ENCODE measurements at regions not wholly inside any gene's neighbourhood (a gene's known extent, or its start where the extent isn't known, plus 50 kb on each side); places are given as distances from the start of the nearest gene placed in this dataset.

DNA sequence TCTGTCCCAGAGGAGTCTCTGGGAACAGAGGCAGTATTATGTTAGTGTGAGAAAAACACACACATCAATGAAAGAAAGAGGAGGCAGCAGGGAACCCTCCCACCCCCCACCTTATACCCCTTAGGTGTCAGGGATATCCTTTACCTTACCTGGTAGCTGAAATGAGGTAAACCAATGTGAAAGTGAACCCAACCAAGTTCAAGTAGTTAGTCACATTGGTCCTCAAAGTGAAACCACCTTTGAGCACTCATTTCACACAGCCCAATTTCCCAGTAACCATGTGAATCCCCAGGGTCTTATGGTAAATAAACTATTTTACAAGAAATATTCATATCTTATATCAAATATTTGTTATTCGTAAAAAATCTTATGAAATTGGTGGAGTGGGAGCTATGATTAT is 377.8 kb downstream of the LRATD1 start:
- no peaks in the 10 kb centered on the region for H3K9me3 ChIP-seq (ENCODE audit: control insufficient read depth, insufficient read depth, low read depth, low read length)
- no peak overlapping the region for H3K4me3 ChIP-seq (ENCODE audit: low read depth, low read length)
- H3K36me3 ChIP-seq (ENCODE audit: control insufficient read depth, insufficient read depth, low read length): no peaks in the 10 kb centered on the region
- H3K9ac ChIP-seq (ENCODE audit: low read length): no peak overlapping the region
- H3K27me3 ChIP-seq (ENCODE audit: control insufficient read depth, insufficient read depth, low read length): no peaks in the 10 kb centered on the region
- no peaks in the 10 kb centered on the region for H3K4me1 ChIP-seq (ENCODE audit: control insufficient read depth, insufficient read depth, low read length)
- no peak overlapping the region for H3K27ac ChIP-seq (ENCODE audit: low read depth, low read length)

DNA sequence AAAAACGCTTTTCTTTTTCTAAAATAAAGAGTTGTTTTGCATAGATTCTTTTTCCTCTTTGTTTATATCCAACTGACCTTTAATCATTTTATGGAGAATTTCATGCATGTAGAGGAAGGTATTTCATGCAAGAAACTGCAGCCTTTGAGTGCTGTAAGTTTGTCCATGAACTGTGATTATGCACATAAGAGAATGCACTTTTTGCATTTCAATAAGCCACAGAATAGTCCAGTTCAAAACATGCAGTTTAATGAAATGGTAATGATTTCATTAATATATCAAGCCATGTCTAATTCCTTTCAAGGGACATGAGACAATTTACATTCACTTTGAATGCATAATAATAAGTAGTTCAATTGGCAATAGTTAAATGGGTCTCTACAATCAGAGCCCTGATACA is 386.3 kb downstream of the LRATD1 start:
- Histone ChIP-seq H3K27me3 (ENCODE audit: control insufficient read depth, insufficient read depth, low read length) (no peaks in the 10 kb centered on the region), H3K9me3 (ENCODE audit: control insufficient read depth, insufficient read depth, low read depth, low read length) (no peaks in the 10 kb centered on the region), H3K4me1 (ENCODE audit: control insufficient read depth, insufficient read depth, low read length) (no peaks in the 10 kb centered on the region), H3K4me3 (ENCODE audit: low read depth, low read length) (no peak overlapping the region), H3K9ac (ENCODE audit: low read length) (no peak overlapping the region), H3K36me3 (ENCODE audit: control insufficient read depth, insufficient read depth, low read length) (no peaks in the 10 kb centered on the region), H3K27ac (ENCODE audit: low read depth, low read length) (no peak overlapping the region)

DNA sequence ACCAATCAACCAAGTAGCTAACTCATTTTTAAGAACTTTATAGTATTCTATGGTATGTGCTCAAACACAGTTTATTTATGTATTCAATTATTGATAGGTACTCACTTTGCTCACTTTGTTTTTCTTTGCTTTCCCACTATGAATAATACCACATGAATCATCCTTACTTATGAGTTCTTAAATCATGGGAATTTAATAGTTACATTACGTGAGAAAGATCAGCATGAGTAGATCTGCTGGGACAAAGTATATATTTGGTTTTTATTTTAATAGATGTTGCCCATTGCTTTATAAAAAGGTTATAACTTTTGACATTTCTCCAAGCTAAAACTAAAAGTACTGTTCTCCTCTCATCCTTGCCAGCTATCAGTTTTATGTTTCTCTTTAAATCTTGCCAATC is 390.7 kb downstream of the LRATD1 start:
- H3K27ac ChIP-seq (ENCODE audit: low read depth, low read length): no peak overlapping the region
- no peak overlapping the region for H3K4me3 ChIP-seq (ENCODE audit: low read depth, low read length)
- H3K4me1 ChIP-seq (ENCODE audit: control insufficient read depth, insufficient read depth, low read length): no peaks in the 10 kb centered on the region
- no peaks in the 10 kb centered on the region for H3K9me3 ChIP-seq (ENCODE audit: control insufficient read depth, insufficient read depth, low read depth, low read length)
- no peak overlapping the region for H3K9ac ChIP-seq (ENCODE audit: low read length)
- H3K36me3 ChIP-seq (ENCODE audit: control insufficient read depth, insufficient read depth, low read length): no peaks in the 10 kb centered on the region
- H3K27me3 ChIP-seq (ENCODE audit: control insufficient read depth, insufficient read depth, low read length): no peaks in the 10 kb centered on the region

DNA sequence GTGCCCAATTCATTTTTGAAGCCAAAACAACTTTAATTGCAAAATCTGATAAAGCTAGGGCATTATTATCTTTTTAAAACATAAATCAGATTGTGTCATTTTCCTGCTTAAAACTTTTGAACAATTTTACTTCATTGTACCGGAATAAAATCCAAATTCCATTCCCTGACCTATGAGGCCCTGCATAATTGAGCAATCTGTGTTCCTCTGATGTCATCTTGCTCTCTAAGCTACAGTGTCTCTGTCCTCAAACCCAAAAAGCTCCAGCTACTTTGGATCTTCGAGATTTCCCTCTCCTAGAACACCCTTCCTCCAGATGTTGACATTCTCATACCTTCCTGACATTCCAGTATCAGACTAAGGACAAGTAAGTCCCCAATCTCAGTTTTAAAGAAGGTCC is 395.9 kb downstream of the LRATD1 start:
- H3K27me3 ChIP-seq (ENCODE audit: control insufficient read depth, insufficient read depth, low read length): no peaks in the 10 kb centered on the region
- no peak overlapping the region for H3K27ac ChIP-seq (ENCODE audit: low read depth, low read length)
- H3K4me1 ChIP-seq (ENCODE audit: control insufficient read depth, insufficient read depth, low read length): no peaks in the 10 kb centered on the region
- no peaks in the 10 kb centered on the region for H3K36me3 ChIP-seq (ENCODE audit: control insufficient read depth, insufficient read depth, low read length)
- H3K9me3 ChIP-seq (ENCODE audit: control insufficient read depth, insufficient read depth, low read depth, low read length): no peaks in the 10 kb centered on the region
- H3K4me3 ChIP-seq (ENCODE audit: low read depth, low read length): no peak overlapping the region
- H3K9ac ChIP-seq (ENCODE audit: low read length): no peak overlapping the region

DNA sequence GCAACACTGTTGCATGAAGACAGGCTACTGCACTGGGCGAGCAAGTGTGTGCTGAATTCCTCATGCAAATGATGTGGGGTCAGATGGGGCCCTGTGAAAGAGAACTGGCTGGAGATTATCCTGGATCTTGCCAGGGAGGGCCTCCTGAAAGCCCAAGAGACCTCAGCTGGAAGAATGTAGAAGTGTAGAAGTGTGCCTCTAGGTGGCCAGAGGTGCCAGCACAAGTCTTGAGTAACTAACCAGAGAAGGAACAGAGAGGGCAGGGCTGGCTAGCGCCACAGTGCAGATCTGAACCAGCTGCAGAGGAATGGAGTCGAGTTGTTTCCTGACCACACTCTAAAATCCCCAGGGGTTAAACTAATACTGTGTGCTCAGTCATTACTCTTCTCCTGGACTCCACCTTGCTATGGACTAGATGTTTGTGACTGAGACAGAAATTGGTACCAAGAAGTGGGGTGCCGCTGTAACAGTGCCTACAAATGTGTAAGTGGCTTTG is 399.3 kb downstream of the LRATD1 start:
- Histone ChIP-seq H3K4me1 (ENCODE audit: control insufficient read depth, insufficient read depth, low read length) (no peaks in the 10 kb centered on the region), H3K27me3 (ENCODE audit: control insufficient read depth, insufficient read depth, low read length) (no peaks in the 10 kb centered on the region), H3K27ac (ENCODE audit: low read depth, low read length) (no peak overlapping the region), H3K36me3 (ENCODE audit: control insufficient read depth, insufficient read depth, low read length) (no peaks in the 10 kb centered on the region), H3K9me3 (ENCODE audit: control insufficient read depth, insufficient read depth, low read depth, low read length) (no peaks in the 10 kb centered on the region), H3K9ac (ENCODE audit: low read length) (no peak overlapping the region), H3K4me3 (ENCODE audit: low read depth, low read length) (no peak overlapping the region)

DNA sequence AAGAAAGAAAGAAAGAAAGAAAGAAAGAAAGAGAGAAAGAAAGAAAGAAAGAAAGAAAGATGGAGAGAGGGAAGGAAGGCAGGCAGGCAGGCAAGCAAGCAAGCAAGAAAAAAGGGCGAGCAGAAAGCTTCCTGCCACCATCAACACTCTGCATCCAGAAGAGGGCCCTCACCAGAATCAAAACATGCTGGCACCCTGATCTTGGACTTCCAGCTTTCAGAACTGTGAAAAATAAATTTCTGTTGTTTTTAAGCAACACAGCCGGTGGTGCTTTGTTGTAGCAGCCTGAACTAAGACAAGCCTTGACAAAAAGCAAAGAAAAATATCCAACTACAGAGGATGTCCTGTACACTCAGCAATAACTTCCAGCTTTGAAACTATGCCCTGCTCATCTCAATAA is 401.7 kb downstream of the LRATD1 start:
- H3K9ac ChIP-seq (ENCODE audit: low read length): no peak overlapping the region
- no peaks in the 10 kb centered on the region for H3K4me1 ChIP-seq (ENCODE audit: control insufficient read depth, insufficient read depth, low read length)
- H3K27ac ChIP-seq (ENCODE audit: low read depth, low read length): no peak overlapping the region
- no peaks in the 10 kb centered on the region for H3K27me3 ChIP-seq (ENCODE audit: control insufficient read depth, insufficient read depth, low read length)
- no peak overlapping the region for H3K4me3 ChIP-seq (ENCODE audit: low read depth, low read length)
- H3K9me3 ChIP-seq (ENCODE audit: control insufficient read depth, insufficient read depth, low read depth, low read length): no peaks in the 10 kb centered on the region
- no peaks in the 10 kb centered on the region for H3K36me3 ChIP-seq (ENCODE audit: control insufficient read depth, insufficient read depth, low read length)

DNA sequence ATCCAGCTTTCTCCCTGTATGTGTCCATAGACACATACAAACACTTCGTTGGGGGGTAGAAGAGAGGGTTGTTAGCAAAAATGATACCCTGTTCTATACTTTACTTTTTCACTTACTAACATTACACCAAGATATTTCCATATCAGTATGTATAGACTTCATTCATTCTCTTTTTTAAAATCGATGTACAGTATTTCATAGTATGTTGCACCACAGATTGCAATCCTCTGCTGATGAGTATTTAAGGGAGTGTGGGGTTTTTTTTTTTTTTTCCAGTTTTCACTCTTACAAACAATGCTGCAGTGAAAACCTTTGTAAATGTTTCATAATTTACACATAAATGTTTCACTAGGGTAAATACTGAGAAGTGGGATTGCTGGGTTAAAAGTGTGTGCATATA is 402.3 kb downstream of the LRATD1 start:
- H3K9me3 ChIP-seq (ENCODE audit: control insufficient read depth, insufficient read depth, low read depth, low read length): no peaks in the 10 kb centered on the region
- no peaks in the 10 kb centered on the region for H3K4me1 ChIP-seq (ENCODE audit: control insufficient read depth, insufficient read depth, low read length)
- H3K4me3 ChIP-seq (ENCODE audit: low read depth, low read length): no peak overlapping the region
- no peak overlapping the region for H3K27ac ChIP-seq (ENCODE audit: low read depth, low read length)
- H3K9ac ChIP-seq (ENCODE audit: low read length): no peak overlapping the region
- no peaks in the 10 kb centered on the region for H3K27me3 ChIP-seq (ENCODE audit: control insufficient read depth, insufficient read depth, low read length)
- no peaks in the 10 kb centered on the region for H3K36me3 ChIP-seq (ENCODE audit: control insufficient read depth, insufficient read depth, low read length)

DNA sequence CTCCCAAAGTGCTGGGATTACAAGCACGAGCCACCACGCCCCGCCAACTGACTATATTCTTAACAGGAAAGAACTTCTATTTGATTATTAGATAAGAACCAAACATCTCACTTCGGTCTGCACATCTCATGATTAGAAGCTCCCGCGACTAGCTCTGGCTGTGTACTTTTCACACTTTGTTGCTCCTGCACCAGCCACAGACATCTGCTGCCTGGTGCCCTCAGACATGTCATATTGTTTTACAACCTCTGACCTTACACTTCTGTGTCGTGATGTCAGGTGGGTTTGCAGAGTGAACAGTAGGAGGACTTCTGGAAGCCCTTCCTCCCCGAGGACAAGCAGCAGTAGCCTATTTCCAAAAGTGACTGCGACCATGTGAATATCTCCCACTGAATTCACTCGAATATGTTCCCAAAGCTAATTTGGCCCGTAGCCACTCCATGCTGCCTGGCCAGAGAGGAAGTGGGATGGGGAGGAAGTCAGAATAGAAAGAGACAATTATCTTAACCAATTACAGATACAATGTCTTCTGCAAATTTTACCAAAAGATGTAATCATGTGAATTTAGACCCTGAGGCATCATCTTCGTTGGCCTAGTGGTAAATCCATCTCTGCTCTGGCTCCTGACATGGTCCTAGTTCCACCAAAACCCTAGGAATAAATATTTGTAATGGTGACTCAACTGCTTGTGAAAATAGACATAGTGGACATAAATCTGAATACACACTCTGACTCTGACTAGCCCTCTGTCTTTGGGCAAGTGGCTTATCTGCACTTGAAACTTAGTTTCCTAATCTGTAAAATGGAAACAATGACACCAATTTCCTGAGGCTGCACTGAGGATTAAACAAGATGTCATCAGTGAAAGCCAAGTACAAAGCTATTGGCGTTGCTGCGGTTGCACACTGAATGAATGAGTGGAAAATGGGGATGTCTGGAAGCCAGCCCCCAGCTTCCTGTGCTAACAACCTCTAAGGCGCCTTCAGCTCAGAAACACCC is 406.1 kb downstream of the LRATD1 start:
- Histone ChIP-seq H3K27ac (ENCODE audit: low read depth, low read length) (no peak overlapping the region), H3K27me3 (ENCODE audit: control insufficient read depth, insufficient read depth, low read length) (no peaks in the 10 kb centered on the region)

DNA sequence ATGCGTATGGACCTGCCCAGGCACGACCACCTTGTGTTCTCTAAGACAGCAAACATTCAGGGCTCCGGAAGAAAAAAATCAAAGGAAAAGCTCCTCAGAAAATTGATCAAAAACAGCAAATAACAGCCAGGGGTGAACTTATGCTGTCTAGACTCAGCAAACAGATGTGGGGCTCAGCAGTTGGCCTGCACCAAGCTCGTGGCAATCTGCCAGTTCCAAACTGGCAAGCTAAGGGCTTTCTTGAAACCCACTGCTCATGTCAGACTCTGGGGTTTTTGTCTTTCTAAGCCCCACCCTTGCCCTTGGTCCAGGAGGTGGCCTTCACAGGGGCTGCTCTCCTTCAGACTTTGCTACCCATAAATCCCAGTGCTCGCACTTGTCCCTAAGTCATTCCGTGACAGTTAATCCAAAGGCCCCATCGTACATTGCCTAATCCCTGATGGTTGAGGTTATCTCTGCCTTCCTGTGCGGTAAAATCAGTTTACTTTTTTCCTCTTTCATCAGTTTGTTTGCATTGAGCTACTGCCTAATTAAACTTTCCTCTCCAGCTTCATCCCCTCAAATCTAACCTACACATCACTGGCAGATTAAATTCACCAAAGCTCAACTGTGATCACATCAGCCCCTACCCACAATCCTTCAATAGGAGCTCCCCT is 408.0 kb downstream of the LRATD1 start:
- Histone ChIP-seq H3K4me1 (ENCODE audit: control insufficient read depth, insufficient read depth, low read length) (peaks cover 23% of the 10 kb centered on the region), H3K4me3 (ENCODE audit: low read depth, low read length) (no peak overlapping the region), H3K36me3 (ENCODE audit: control insufficient read depth, insufficient read depth, low read length) (no peaks in the 10 kb centered on the region), H3K9ac (ENCODE audit: low read length) (no peak overlapping the region), H3K27me3 (ENCODE audit: control insufficient read depth, insufficient read depth, low read length) (no peaks in the 10 kb centered on the region), H3K27ac (ENCODE audit: low read depth, low read length) (no peak overlapping the region), H3K9me3 (ENCODE audit: control insufficient read depth, insufficient read depth, low read depth, low read length) (no peaks in the 10 kb centered on the region)

More for the DNA sequence above, 406.1 kb downstream of the LRATD1 start:
- no peaks in the 10 kb centered on the region for H3K9me3 ChIP-seq (ENCODE audit: control insufficient read depth, insufficient read depth, low read depth, low read length)
- H3K36me3 ChIP-seq (ENCODE audit: control insufficient read depth, insufficient read depth, low read length): no peaks in the 10 kb centered on the region
- H3K4me1 ChIP-seq (ENCODE audit: control insufficient read depth, insufficient read depth, low read length): peaks cover 16% of the 10 kb centered on the region
- H3K9ac ChIP-seq (ENCODE audit: low read length): no peak overlapping the region
- H3K4me3 ChIP-seq (ENCODE audit: low read depth, low read length): no peak overlapping the region

DNA sequence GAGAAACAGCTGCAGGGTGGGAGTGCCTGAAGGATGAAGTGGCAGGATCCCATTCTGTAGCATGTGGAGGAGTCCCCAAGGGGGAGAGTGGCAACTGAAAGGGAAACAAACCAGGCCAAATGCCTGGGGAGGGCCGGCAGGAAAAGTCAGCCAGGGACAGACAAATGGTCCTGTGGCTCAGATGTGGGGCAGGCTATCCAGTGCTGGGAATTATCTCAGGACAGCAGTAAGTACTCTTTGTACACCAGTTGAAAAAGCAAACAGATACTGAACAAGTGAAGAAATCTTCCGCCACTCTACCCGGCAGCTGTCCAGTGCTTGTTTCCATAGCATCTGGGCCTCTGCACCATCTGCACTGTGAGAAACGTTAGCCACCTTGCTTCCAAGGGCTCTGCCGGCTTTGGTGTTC is 408.9 kb downstream of the LRATD1 start:
- Histone ChIP-seq H3K36me3 (ENCODE audit: control insufficient read depth, insufficient read depth, low read length) (no peaks in the 10 kb centered on the region), H3K9me3 (ENCODE audit: control insufficient read depth, insufficient read depth, low read depth, low read length) (no peaks in the 10 kb centered on the region), H3K4me1 (ENCODE audit: control insufficient read depth, insufficient read depth, low read length) (peaks cover 23% of the 10 kb centered on the region), H3K4me3 (ENCODE audit: low read depth, low read length) (no peak overlapping the region), H3K9ac (ENCODE audit: low read length) (no peak overlapping the region), H3K27me3 (ENCODE audit: control insufficient read depth, insufficient read depth, low read length) (no peaks in the 10 kb centered on the region), H3K27ac (ENCODE audit: low read depth, low read length) (no peak overlapping the region)

DNA sequence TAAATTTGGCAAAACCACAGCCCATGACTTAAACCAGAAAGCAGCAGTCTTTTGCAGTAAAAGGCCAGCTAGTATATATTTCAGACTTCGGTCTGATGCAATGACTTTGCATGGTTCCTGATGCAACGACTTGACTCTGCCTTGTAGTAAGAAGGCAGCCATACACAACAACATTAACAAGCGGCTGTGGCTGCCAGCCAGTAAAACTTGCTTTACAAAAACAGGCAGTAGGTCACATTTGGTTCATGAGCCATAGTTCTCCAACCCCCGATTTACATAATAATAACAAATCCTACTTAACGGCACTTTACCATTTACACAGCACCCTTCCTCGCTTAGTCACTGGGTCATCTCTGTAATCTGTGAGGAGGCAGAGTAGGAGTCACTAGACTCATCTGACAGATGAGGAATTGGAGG is 410.3 kb downstream of the LRATD1 start:
- H3K27ac ChIP-seq (ENCODE audit: low read depth, low read length): no peak overlapping the region

More for the DNA sequence above, 410.3 kb downstream of the LRATD1 start:
- H3K9ac ChIP-seq (ENCODE audit: low read length): no peak overlapping the region
- no peaks in the 10 kb centered on the region for H3K9me3 ChIP-seq (ENCODE audit: control insufficient read depth, insufficient read depth, low read depth, low read length)
- no peak overlapping the region for H3K4me3 ChIP-seq (ENCODE audit: low read depth, low read length)
- H3K36me3 ChIP-seq (ENCODE audit: control insufficient read depth, insufficient read depth, low read length): no peaks in the 10 kb centered on the region
- H3K27me3 ChIP-seq (ENCODE audit: control insufficient read depth, insufficient read depth, low read length): no peaks in the 10 kb centered on the region
- H3K4me1 ChIP-seq (ENCODE audit: control insufficient read depth, insufficient read depth, low read length): peaks cover 23% of the 10 kb centered on the region
